ENCODE measurements at regions not wholly inside any gene's neighbourhood (a gene's known extent, or its start where the extent isn't known, plus 50 kb on each side); places are given as distances from the start of the nearest gene placed in this dataset.
A peak's percentile ranks its signal among the peaks of the same experiment; 100 is the strongest.

DNA sequence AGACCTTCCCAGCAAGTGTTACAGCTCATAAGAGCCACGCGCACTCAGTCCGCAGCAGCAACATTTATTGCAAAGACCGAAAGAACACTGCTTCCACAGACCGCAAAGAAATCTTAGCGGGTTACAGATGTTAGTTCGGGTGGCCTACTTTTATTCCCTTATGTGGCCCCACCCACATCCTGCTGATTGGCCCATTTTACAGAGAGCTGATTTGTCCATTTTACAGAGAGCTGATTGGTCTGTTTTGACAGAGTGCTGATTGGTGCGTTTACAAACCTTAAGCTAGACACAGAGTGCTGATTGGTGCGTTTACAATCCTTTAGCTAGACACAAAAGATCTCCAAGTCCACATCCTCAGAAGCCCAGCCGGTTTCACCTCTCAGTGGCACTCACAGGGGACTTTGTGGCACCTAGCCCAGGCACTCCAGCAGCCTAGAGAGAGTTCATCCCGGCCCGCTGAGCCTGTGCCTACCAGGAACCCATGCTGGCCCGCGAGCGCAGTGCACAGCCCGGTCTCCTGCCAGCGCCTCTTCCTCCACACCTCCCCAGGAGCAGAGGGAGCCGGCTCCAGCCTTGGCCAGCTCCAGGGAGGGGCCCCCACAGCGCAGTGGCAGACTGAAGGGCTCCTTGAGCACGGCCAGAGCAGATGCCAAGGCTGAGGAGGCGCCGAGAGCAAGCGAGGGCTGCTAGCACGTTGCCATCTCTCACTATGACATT lies 244.3 kb upstream of the TSHZ2 start:
- no peak overlapping the region for H3K4me3 ChIP-seq (ENCODE audit: low read length)
- no peak for TF ChIP-seq CTCF (conservative IDR thresholded peaks at IDR 0.05; ENCODE audit: low read depth, low read length)
- DNase-seq (ENCODE audit: low read depth): no peak

- TF ChIP-seq CTCF (conservative IDR thresholded peaks at IDR 0.05; ENCODE audit: low read depth, low read length): no peak
- H3K4me3 ChIP-seq (ENCODE audit: low read length): no peak overlapping the region
- DNase-seq (ENCODE audit: low read depth): no peak
Observed at GRCh38 chr20:52724541-52724940, 247.6 kb upstream of the TSHZ2 start.

DNA sequence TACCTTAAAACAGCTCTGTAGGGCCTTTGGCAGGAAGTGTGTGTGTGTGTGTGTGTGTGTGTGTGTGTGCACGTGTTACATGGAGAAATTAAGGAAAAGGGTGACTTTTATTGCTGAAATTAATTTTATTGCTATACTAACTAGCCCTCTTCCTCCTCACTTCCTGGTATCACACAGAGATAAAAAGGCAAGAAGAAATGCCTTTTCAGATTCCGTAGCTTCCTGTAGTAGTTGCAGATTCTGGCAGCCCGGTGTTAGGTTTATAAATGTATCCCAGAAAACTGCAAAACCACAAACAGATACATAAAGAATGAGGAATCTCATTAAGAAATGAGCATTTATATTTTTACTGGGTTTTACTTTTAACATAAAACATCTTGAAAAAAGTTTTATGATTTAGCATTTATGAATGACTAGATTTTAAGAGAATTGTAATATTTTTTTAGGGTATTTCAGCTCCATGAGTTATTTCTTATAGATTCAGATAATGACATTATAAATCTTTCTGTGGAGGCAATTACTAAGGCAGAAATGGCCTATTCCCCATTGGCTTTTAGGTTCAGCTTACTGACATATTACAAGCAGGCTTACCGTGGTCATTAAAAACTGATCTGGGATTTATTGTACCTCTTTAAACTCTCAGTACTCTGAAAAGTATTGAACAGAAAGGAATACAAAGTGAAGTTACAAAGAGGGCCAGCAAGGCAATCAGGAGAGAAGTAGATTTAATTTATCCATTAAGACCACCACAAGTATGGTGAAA lies 249.1 kb upstream of the TSHZ2 start:
- no peak overlapping the region for H3K4me3 ChIP-seq (ENCODE audit: low read length)
- DNase-seq (ENCODE audit: low read depth): no peak

GRCh38 chr20:52708137-52708536 lies 264.0 kb upstream of the TSHZ2 start:
- DNase-seq (ENCODE audit: low read depth): no peak
- TF ChIP-seq CTCF (conservative IDR thresholded peaks at IDR 0.05; ENCODE audit: low read depth, low read length): no peak
- H3K4me3 ChIP-seq (ENCODE audit: low read length): no peak overlapping the region

More for the DNA sequence above, 249.1 kb upstream of the TSHZ2 start:
- no peak for TF ChIP-seq CTCF (conservative IDR thresholded peaks at IDR 0.05; ENCODE audit: low read depth, low read length)

DNA sequence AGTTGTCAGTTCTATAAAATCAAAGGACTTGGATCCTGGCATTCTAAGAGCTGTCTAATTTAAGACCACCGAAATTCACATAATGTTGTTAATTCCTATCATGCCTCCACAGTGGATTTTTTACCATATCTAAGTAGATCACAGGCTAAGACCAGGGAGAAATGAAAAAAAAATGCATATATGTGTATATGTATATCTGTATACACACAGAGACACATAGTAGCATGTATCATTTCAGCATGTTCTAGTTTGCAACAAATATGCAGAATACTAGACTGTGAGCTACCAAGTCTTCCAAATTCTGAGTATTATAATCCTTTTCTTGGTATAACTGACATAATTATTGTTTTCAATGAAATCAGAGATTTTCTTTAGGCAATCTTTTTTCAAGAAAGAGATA lies 267.6 kb upstream of the TSHZ2 start:
- no peak for DNase-seq (ENCODE audit: low read depth)
- no peak for TF ChIP-seq CTCF (conservative IDR thresholded peaks at IDR 0.05; ENCODE audit: low read depth, low read length)
- H3K4me3 ChIP-seq (ENCODE audit: low read length): no peak overlapping the region

- peak; percentile 0 for DNase-seq (ENCODE audit: low read depth)
- no peak for TF ChIP-seq CTCF (conservative IDR thresholded peaks at IDR 0.05; ENCODE audit: low read depth, low read length)
- no peak overlapping the region for H3K4me3 ChIP-seq (ENCODE audit: low read length)
Observed at GRCh38 chr20:52688345-52688744, 283.8 kb upstream of the TSHZ2 start.

DNA sequence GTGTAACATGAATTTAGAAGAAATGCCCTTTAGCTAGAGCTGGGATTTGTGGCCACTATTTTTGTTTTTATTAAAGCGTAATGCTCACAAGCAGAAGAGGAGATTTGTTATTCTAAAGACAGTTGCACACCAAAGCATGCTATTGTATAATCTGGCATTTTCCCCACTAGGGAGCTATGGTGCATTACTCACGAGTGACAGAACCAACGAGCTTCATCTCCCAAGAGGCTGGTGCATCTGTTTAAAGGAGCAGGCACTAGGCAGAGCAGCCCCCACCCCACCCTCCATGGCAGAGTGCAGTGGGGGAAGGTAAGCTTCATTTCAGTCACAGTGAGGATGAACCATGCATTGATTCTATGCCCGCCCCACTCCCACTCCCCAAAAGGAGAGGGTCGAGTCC lies 287.3 kb upstream of the TSHZ2 start:
- TF ChIP-seq CTCF (conservative IDR thresholded peaks at IDR 0.05; ENCODE audit: low read depth, low read length): no peak
- H3K4me3 ChIP-seq (ENCODE audit: low read length): no peak overlapping the region
- no peak for DNase-seq (ENCODE audit: low read depth)
